ENCODE measurements at regions not wholly inside any gene's neighbourhood (a gene's known extent, or its start where the extent isn't known, plus 50 kb on each side); places are given as distances from the start of the nearest gene placed in this dataset.

- DNase-seq: no peak
Measured at GRCh38 chr15:96538491-96538890, 208.0 kb downstream of the NR2F2 start.

- no peak for DNase-seq
Measured at GRCh38 chr15:96540283-96540682, 209.8 kb downstream of the NR2F2 start.

- no peak for DNase-seq
Measured at GRCh38 chr15:96542130-96542770, 211.8 kb downstream of the NR2F2 start.

GRCh38 chr15:96544162-96544756, 213.8 kb downstream of the NR2F2 start:
- DNase-seq: no peak

- no peak for DNase-seq
Measured at GRCh38 chr15:96549136-96549535, 218.6 kb downstream of the NR2F2 start.

- no peak for DNase-seq
Measured at GRCh38 chr15:96551196-96551595, 220.7 kb downstream of the NR2F2 start.

GRCh38 chr15:96551722-96552121, 221.2 kb downstream of the NR2F2 start:
- DNase-seq: no peak

GRCh38 chr15:96553006-96553405, 222.5 kb downstream of the NR2F2 start:
- no peak for DNase-seq

- DNase-seq: no peak
Measured at GRCh38 chr15:96553451-96553850, 223.0 kb downstream of the NR2F2 start.

- no peak for DNase-seq
Measured at GRCh38 chr15:96553931-96554330, 223.4 kb downstream of the NR2F2 start.

GRCh38 chr15:96554541-96554940, 224.0 kb downstream of the NR2F2 start:
- DNase-seq: no peak

- DNase-seq: no peak
Measured at GRCh38 chr15:96559087-96559486, 228.6 kb downstream of the NR2F2 start.

GRCh38 chr15:96559631-96560030, 229.1 kb downstream of the NR2F2 start:
- no peak for DNase-seq

GRCh38 chr15:96560246-96560895, 229.9 kb downstream of the NR2F2 start:
- no peak for DNase-seq

- DNase-seq: no peak
Measured at GRCh38 chr15:96561593-96561992, 231.1 kb downstream of the NR2F2 start.

- no peak for DNase-seq
Measured at GRCh38 chr15:96564546-96564945, 234.0 kb downstream of the NR2F2 start.

- DNase-seq: no peak
Measured at GRCh38 chr15:96565266-96565665, 234.8 kb downstream of the NR2F2 start.

- DNase-seq: no peak
Measured at GRCh38 chr15:96574782-96575181, 244.3 kb downstream of the NR2F2 start.

GRCh38 chr15:96576596-96576995, 246.1 kb downstream of the NR2F2 start:
- DNase-seq: no peak

- DNase-seq: no peak
Measured at GRCh38 chr15:96578393-96578792, 247.9 kb downstream of the NR2F2 start.

GRCh38 chr15:96581371-96581770, 250.9 kb downstream of the NR2F2 start:
- no peak for DNase-seq

- DNase-seq: no peak
Measured at GRCh38 chr15:96582473-96582872, 252.0 kb downstream of the NR2F2 start.

GRCh38 chr15:96583671-96584070, 253.2 kb downstream of the NR2F2 start:
- no peak for DNase-seq
